Breast epithelium (tissue), 4 donors: ENCODE measurements at regions not wholly inside any gene's neighbourhood (a gene's known extent, or its start where the extent isn't known, plus 50 kb on each side); places are given as distances from the start of the nearest gene placed in this dataset.

Source experiments
- DNase-seq, 2 donors: peaks; one replicate each; pipeline ENCODE4 v3.0.0-alpha.2; 2019; ENCODE audit warnings: low spot score in 2 of 2
- H3K27ac ChIP-seq, 2 donors: fragments of 200-600 bp; sonication (generic) in 1 of 2; one replicate each; pipeline ENCODE4 v1.5.1; 2016 to 2019; ENCODE audit warnings: mild to moderate bottlenecking in 1 of 2
- H3K27me3 ChIP-seq, 2 donors: fragments of 200-600 bp; sonication (generic) in 1 of 2; one replicate each; pipeline versions ENCODE4 v1.5.1 to v1.6.0; 2017 to 2019; ENCODE audit warnings: control low read depth in 1 of 2, mild to moderate bottlenecking in 1 of 2
- H3K36me3 ChIP-seq: fragments of 200-600 bp; one replicate; pipeline ENCODE4 v1.5.1; 2019
- H3K4me1 ChIP-seq, 2 donors: fragments of 200-600 bp; sonication (generic); one replicate each; pipeline ENCODE4 v1.5.1; 2016 to 2019; ENCODE audit warnings: control low read depth in 1 of 2
- H3K4me3 ChIP-seq, 3 donors: fragments of 200-600 bp; sonication (generic); 1 replicate in 2 of 3; 2 replicates in 1 of 3; pipeline ENCODE4 v1.5.1; 2016 to 2019; ENCODE audit warnings: mild to moderate bottlenecking in 3 of 3, moderate library complexity in 2 of 3
- H3K9me3 ChIP-seq, 2 donors: fragments of 200-600 bp; sonication (generic) in 1 of 2; one replicate each; pipeline ENCODE4 v1.5.1; 2016 to 2019; ENCODE audit warnings: control low read depth in 1 of 2
- POLR2A ChIP-seq: fragments of 450-650 bp; IDR thresholded peaks from one replicate; pipeline ENCODE4 v1.6.1; 2016; ENCODE audit warnings: antibody characterized with exemption, mild to moderate bottlenecking, moderate library complexity
- POLR2AphosphoS5 ChIP-seq, 3 donors: sonication (generic); formaldehyde crosslinking; IDR thresholded peaks; one replicate each; pipeline ENCODE4 v1.6.1; 2017; ENCODE audit warnings: antibody characterized with exemption in 3 of 3
- intact Hi-C: fragments of 100-400 bp; cut with DNase I; formaldehyde crosslinking; loops from one replicate; pipeline ENCODE4 v1.15.1; 2023; ENCODE audit warnings: low total_unique reads
- TF ChIP-seq, protein P1 (sequence below), 3 donors: fragments of 450-650 bp; IDR thresholded peaks; one replicate each; pipeline ENCODE4 v1.5.1; 2016 to 2017; ENCODE audit warnings: antibody characterized with exemption in 3 of 3, mild to moderate bottlenecking in 3 of 3, moderate library complexity in 3 of 3

DNA sequence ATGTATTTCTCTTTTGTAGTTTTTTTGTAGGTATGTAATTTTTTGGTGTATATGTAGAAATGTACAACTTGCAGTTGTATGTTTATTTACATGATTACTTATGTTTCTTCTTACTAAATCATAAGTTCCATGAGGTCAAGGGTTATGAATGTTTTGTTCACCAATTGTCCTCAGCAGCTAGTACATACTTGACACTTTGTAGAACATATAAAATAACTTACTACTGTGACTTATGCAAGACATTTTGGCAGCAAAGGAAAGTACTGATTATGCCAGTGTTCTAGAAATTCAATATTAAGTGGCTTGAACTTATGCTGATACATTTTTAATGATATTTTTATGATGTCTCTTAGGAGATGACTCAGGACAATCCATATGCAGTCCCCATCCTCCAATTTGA lies 209.6 kb downstream of the DKK1 start:
- TF ChIP-seq POLR2A (no peak), POLR2AphosphoS5 (IDR thresholded peaks at IDR 0.05) (no peak)
- TF ChIP-seq, protein P1, sequence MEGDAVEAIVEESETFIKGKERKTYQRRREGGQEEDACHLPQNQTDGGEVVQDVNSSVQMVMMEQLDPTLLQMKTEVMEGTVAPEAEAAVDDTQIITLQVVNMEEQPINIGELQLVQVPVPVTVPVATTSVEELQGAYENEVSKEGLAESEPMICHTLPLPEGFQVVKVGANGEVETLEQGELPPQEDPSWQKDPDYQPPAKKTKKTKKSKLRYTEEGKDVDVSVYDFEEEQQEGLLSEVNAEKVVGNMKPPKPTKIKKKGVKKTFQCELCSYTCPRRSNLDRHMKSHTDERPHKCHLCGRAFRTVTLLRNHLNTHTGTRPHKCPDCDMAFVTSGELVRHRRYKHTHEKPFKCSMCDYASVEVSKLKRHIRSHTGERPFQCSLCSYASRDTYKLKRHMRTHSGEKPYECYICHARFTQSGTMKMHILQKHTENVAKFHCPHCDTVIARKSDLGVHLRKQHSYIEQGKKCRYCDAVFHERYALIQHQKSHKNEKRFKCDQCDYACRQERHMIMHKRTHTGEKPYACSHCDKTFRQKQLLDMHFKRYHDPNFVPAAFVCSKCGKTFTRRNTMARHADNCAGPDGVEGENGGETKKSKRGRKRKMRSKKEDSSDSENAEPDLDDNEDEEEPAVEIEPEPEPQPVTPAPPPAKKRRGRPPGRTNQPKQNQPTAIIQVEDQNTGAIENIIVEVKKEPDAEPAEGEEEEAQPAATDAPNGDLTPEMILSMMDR (IDR thresholded peaks at IDR 0.05) = no peak
- H3K36me3 ChIP-seq = no peaks in the 10 kb centered on the region
- H3K27me3 ChIP-seq = no peaks in the 10 kb centered on the region
- no peaks in the 10 kb centered on the region for H3K9me3 ChIP-seq
- no peaks in the 10 kb centered on the region for H3K4me1 ChIP-seq
- H3K4me3 ChIP-seq = no peak overlapping the region
- intact Hi-C loops = no loop called here
- no peak for DNase-seq
- no peak overlapping the region for H3K27ac ChIP-seq

DNA sequence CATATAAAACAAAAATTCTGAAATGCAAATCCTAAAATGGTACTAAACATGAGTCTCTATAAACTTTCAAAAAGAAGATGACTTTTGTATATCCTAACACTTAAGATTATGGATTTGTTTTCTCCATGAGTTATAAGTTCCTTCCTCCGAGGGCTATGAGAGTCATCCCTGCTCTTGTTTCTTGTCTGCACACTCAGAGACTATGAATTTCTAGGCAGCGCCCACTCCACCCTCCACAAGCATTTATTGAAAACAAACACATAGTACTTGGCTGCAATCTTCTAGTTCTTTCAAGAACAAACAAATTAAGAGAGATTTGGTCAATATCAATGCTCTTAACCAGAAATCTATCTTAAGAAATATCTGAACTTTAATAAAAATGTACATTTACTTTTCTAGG lies 211.7 kb downstream of the DKK1 start:
- DNase-seq = no peak
- TF ChIP-seq POLR2A (no peak), POLR2AphosphoS5 (IDR thresholded peaks at IDR 0.05) (no peak)
- TF ChIP-seq, protein P1 (IDR thresholded peaks at IDR 0.05) = no peak
- Histone ChIP-seq H3K27me3 (no peaks in the 10 kb centered on the region), H3K4me1 (no peaks in the 10 kb centered on the region), H3K36me3 (no peaks in the 10 kb centered on the region), H3K27ac (no peak overlapping the region), H3K9me3 (no peaks in the 10 kb centered on the region), H3K4me3 (no peak overlapping the region)
- intact Hi-C loops = no loop called here

DNA sequence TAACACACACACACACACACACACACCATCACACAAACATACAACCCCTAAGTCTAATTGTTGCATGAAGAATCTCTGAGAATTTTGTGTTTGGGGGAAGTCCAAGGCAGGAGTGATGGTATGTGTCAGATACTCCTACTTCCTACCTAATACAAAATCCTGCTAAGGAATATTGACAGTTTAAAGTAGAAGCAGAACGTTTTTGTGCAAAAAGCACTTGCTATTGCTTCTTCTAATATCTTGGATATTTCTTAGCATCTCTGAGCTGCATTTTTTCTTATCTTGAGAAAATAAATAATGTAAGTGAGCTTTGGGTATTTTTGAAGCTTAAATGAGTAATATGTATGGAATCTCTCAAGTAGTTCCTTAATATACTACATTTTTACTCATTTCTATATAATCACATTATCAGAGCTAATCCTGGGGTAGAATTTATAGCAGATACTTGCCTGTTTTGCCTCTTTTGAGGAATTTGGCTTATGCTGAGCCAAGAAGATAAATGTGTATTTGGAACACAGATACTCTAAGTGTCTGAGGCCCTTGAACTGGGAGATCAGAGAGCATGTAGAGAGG lies 212.3 kb downstream of the DKK1 start:
- Histone ChIP-seq H3K27ac (no peak overlapping the region), H3K9me3 (no peaks in the 10 kb centered on the region), H3K36me3 (no peaks in the 10 kb centered on the region), H3K27me3 (no peaks in the 10 kb centered on the region), H3K4me1 (no peaks in the 10 kb centered on the region), H3K4me3 (no peak overlapping the region)
- TF ChIP-seq POLR2AphosphoS5 (IDR thresholded peaks at IDR 0.05) (no peak), POLR2A (no peak)
- TF ChIP-seq, protein P1 (IDR thresholded peaks at IDR 0.05) = no peak
- intact Hi-C loops = no loop called here
- DNase-seq = no peak

DNA sequence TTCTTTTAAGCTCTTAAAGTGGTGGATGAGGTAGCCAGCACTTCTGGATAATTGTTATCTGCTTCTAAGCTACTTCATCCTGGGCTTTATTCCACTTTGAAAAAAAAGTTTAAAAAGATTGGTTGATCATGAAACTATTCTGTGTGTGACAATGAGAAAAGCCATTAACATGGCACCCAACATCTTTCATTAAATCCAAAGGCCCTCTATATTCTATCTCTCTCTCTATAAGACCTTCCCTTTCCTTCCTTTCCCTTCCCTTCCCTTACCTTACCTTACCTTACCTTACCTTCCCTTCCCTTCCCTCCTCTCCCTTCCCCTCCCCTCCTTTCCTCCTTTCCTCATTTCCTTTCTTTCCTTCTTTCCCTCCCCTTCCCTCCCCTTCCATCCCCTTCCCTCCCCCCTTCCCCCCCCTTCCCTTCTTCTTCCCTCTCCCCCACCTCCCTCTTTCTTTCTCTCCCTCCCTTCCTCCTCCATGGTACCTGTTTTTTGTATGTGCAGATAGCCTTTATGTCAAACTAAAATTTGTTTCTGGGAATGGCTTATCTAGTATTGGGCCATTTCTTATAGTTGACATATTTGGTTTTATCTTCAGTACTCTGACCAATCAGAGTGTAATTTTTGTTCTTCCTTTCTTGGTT lies 218.7 kb downstream of the DKK1 start:
- Histone ChIP-seq H3K4me3 (no peak overlapping the region), H3K9me3 (no peaks in the 10 kb centered on the region), H3K27ac (no peak overlapping the region), H3K4me1 (no peaks in the 10 kb centered on the region), H3K36me3 (no peaks in the 10 kb centered on the region), H3K27me3 (no peaks in the 10 kb centered on the region)
- intact Hi-C loops = no loop called here
- TF ChIP-seq POLR2AphosphoS5 (IDR thresholded peaks at IDR 0.05) (no peak), POLR2A (no peak)
- TF ChIP-seq, protein P1 (IDR thresholded peaks at IDR 0.05) = no peak
- DNase-seq = no peak

DNA sequence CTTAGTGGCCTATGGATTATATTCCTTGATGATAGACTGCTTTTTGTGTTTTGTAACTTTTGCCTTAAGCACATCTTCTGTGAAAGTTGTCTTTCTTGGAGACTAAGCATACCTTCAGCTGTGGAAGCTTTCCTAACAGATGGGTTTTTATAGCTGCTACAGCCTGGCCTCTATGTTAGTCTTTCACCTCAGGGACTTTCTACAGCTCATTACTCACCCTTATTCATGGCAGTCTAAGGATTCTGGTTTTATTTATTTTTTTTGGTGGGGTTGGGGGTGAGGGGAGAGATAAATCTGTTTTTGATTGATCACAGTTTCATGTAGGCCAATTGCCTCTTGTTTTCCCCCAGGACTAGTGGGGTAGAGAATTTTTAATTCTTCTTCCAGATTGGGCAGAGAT lies 219.9 kb downstream of the DKK1 start:
- Histone ChIP-seq H3K9me3 (no peaks in the 10 kb centered on the region), H3K4me3 (no peak overlapping the region), H3K4me1 (no peaks in the 10 kb centered on the region), H3K27me3 (no peaks in the 10 kb centered on the region), H3K36me3 (no peaks in the 10 kb centered on the region), H3K27ac (no peak overlapping the region)
- no peak for TF ChIP-seq POLR2AphosphoS5 (IDR thresholded peaks at IDR 0.05)
- TF ChIP-seq POLR2A = no peak
- TF ChIP-seq, protein P1 (IDR thresholded peaks at IDR 0.05) = no peak
- no peak for DNase-seq
- intact Hi-C loops = no loop called here
